Stimulated activated effector memory CD8-positive, alpha-beta T cell treated with anti-CD3 and anti-CD28 coated beads, Interleukin-12 subunit alpha, Interleukin-12 subunit beta, amount 100 ng/mL, for 72 hours (primary cell): ENCODE measurements at regions not wholly inside any gene's neighbourhood (a gene's known extent, or its start where the extent isn't known, plus 50 kb on each side); places are given as distances from the start of the nearest gene placed in this dataset.
A peak's percentile ranks its signal among the peaks of the same experiment; 100 is the strongest.

Experiments
- ATAC-seq: fragments of 150-1000 bp; cut with Tn5 transposase; 2 replicates; pipeline ENCODE4 v1.10.0; 2021
- DNase-seq, 2 donors: peaks; one replicate each; pipeline ENCODE4 v3.0.0; 2021 to 2022; ENCODE audit warnings: low spot score in 2 of 2
- H3K27ac Mint-ChIP-seq: one replicate; pipeline ENCODE4 v1.8.0; 2022; ENCODE audit warnings: mild to moderate bottlenecking, mixed read lengths
- H3K36me3 Mint-ChIP-seq: one replicate; pipeline ENCODE4 v1.8.0; 2022; ENCODE audit warnings: mild to moderate bottlenecking, mixed read lengths
- H3K4me1 Mint-ChIP-seq: one replicate; pipeline ENCODE4 v1.8.0; 2022; ENCODE audit warnings: mixed read lengths
- H3K4me3 Mint-ChIP-seq: one replicate; pipeline ENCODE4 v1.8.0; 2022; ENCODE audit warnings: mild to moderate bottlenecking, mixed read lengths
- H3K9me3 Mint-ChIP-seq: one replicate; pipeline ENCODE4 v1.8.0; 2022; ENCODE audit warnings: mixed read lengths

DNA sequence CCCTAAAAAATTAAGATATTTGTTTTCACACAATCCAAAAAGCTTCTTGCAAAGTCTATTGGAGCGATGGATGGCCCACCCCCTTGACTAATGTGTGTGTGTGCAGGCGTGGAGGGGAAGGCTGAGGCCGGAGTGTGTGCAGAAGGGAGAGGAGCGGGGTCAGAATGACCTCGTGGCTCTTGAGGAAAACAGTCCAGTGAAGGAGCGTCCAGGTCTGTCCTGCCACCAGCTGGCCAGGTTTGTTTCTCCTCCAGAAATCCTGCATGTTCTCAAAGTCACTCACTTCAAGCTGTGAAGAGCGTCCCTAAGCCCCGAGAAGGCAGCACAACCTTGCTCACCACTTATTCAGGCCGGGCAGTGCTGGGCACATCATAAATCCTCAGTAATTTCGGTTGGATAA is 69.5 kb upstream of the SSX2IP start:
- no peaks in the 10 kb centered on the region for H3K36me3 Mint-ChIP-seq
- no peak overlapping the region for H3K4me3 Mint-ChIP-seq
- H3K27ac Mint-ChIP-seq: no peak overlapping the region
- H3K4me1 Mint-ChIP-seq: peaks cover 6% of the 10 kb centered on the region
- ATAC-seq (no peak), DNase-seq (no peak)
- H3K9me3 Mint-ChIP-seq: no peaks in the 10 kb centered on the region

- Mint-ChIP-seq H3K36me3 (no peaks in the 10 kb centered on the region), H3K4me3 (peak overlapping the region; percentile 16), H3K4me1 (peaks cover 6% of the 10 kb centered on the region), H3K9me3 (no peaks in the 10 kb centered on the region), H3K27ac (no peak overlapping the region)
- no peak for DNase-seq
- ATAC-seq: peak; percentile 34
Measured at GRCh38 chr1:84758968-84759491, 68.8 kb upstream of the SSX2IP start.

- ATAC-seq: no peak
- no peak overlapping the region for H3K27ac Mint-ChIP-seq
- no peak overlapping the region for H3K4me3 Mint-ChIP-seq
- H3K4me1 Mint-ChIP-seq: peaks cover 6% of the 10 kb centered on the region
- DNase-seq: no peak
- H3K9me3 Mint-ChIP-seq: no peaks in the 10 kb centered on the region
- no peaks in the 10 kb centered on the region for H3K36me3 Mint-ChIP-seq
Measured at GRCh38 chr1:84758476-84758875, 68.2 kb upstream of the SSX2IP start.

- ATAC-seq (no peak), DNase-seq (no peak)
- no peak overlapping the region for H3K27ac Mint-ChIP-seq
- H3K9me3 Mint-ChIP-seq: no peaks in the 10 kb centered on the region
- H3K4me3 Mint-ChIP-seq: no peak overlapping the region
- peaks cover 6% of the 10 kb centered on the region for H3K4me1 Mint-ChIP-seq
- H3K36me3 Mint-ChIP-seq: no peaks in the 10 kb centered on the region
Measured at GRCh38 chr1:84757301-84757700, 67.0 kb upstream of the SSX2IP start.

GRCh38 chr1:84756455-84757082 is 66.3 kb upstream of the SSX2IP start:
- H3K36me3 Mint-ChIP-seq: no peaks in the 10 kb centered on the region
- no peak overlapping the region for H3K27ac Mint-ChIP-seq
- peaks cover 6% of the 10 kb centered on the region for H3K4me1 Mint-ChIP-seq
- H3K9me3 Mint-ChIP-seq: no peaks in the 10 kb centered on the region
- no peak for DNase-seq
- no peak overlapping the region for H3K4me3 Mint-ChIP-seq
- ATAC-seq: no peak

DNA sequence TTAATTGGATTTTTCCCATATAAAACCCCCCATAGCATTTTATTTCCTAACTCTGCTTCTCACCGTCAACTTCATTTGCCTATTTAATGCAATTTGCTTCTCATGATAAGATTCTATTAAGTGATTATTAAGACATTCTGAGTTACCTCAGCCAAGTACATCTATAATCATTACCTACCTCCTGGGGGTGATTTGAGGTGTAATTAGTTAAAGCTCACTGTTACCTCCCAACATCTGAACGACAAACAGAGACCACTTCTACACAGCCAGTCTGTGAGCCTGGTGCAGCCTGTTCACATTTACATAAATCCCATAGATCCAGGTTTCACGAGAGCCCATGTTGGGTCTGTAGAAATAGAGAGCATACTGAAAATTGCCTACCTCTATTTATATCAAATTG is 65.7 kb upstream of the SSX2IP start:
- H3K4me1 Mint-ChIP-seq: peaks cover 6% of the 10 kb centered on the region
- ATAC-seq (no peak), DNase-seq (no peak)
- no peaks in the 10 kb centered on the region for H3K36me3 Mint-ChIP-seq
- no peak overlapping the region for H3K27ac Mint-ChIP-seq
- no peaks in the 10 kb centered on the region for H3K9me3 Mint-ChIP-seq
- H3K4me3 Mint-ChIP-seq: no peak overlapping the region

DNA sequence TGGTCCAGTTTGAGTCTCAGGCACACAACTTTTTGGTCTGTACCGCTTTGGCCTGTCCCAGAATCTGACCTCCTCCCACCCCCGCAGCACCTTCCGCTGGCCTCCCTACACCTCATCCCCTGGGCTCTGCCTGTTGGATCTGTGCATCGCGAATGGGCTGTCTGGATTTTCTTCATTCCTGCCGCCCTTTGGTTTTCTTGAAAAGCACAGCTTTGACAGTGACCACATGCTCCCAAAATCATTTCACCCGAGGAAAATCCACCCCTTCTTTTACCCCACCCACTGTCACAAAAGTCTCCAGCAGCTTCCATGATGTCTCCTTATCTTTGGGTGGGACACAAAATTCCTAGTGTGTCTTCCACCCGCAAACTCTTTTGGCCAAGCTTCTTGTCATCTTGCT is 65.0 kb upstream of the SSX2IP start:
- H3K36me3 Mint-ChIP-seq: no peaks in the 10 kb centered on the region
- no peaks in the 10 kb centered on the region for H3K9me3 Mint-ChIP-seq
- ATAC-seq (no peak), DNase-seq (no peak)
- no peak overlapping the region for H3K27ac Mint-ChIP-seq
- peaks cover 6% of the 10 kb centered on the region for H3K4me1 Mint-ChIP-seq
- no peak overlapping the region for H3K4me3 Mint-ChIP-seq

DNA sequence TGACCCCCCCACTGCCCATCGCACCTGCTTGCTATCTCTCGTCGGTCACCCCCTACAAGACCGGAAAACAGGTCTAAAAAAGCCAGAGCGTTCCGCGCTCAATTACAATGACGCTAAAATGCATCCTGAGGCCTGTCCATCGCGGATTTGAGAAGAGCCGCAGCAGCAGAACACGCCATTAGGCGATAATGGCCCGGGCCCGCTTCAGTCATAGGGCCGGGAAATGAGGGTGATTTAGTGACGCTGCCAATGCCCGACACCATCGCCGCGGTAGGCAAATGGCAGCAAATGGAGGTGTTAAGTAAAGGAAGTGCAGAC is 64.1 kb upstream of the SSX2IP start:
- no peaks in the 10 kb centered on the region for H3K36me3 Mint-ChIP-seq
- no peak for ATAC-seq
- no peak overlapping the region for H3K27ac Mint-ChIP-seq
- peaks cover 11% of the 10 kb centered on the region for H3K4me1 Mint-ChIP-seq
- no peaks in the 10 kb centered on the region for H3K9me3 Mint-ChIP-seq
- DNase-seq: no peak
- no peak overlapping the region for H3K4me3 Mint-ChIP-seq

DNA sequence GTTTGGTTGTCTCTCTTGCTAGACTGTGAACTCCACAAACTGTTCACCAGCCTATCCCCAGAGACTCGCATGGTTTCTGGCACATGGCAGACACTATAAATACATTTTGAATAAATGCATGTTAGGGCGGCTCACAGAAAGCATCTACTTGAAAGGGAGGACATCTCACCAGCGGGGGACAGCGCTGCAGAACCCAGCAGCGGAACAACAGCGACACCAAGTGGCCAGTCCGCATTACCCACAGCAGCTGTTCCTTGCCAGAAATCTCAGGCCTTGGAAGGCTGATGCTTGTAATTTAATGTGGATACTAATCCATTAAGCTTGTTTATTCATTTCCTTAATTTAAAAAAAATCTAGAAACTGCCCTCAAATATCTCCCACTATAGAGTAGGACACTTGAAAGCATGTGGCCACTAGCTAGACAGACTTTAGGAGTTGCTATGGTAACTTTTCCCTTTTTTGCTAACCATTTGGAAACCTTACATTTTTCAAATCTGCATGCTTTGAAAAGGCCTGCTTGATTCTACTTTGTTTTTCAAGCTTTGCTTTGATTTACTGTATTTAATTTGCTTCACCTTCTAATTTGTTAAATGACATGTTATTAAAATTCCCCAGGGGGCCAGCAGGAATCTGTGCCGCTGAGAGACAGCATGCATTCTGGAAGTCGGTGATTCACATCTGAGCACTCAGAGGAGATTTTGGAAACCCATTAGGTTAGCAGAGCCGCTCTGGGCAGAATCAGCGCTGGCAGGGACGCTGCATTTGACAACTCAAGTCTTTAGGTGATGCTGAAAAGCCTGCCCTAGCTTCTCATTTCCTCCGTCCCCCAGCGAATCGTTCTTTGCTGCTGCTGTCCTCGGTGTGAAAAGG is 63.5 kb upstream of the SSX2IP start:
- peak; percentile 79 for ATAC-seq
- H3K4me1 Mint-ChIP-seq: peaks cover 11% of the 10 kb centered on the region
- no peak overlapping the region for H3K4me3 Mint-ChIP-seq
- H3K9me3 Mint-ChIP-seq: no peaks in the 10 kb centered on the region
- DNase-seq: peak; percentile 56 to 79
- H3K36me3 Mint-ChIP-seq: no peaks in the 10 kb centered on the region
- no peak overlapping the region for H3K27ac Mint-ChIP-seq

DNA sequence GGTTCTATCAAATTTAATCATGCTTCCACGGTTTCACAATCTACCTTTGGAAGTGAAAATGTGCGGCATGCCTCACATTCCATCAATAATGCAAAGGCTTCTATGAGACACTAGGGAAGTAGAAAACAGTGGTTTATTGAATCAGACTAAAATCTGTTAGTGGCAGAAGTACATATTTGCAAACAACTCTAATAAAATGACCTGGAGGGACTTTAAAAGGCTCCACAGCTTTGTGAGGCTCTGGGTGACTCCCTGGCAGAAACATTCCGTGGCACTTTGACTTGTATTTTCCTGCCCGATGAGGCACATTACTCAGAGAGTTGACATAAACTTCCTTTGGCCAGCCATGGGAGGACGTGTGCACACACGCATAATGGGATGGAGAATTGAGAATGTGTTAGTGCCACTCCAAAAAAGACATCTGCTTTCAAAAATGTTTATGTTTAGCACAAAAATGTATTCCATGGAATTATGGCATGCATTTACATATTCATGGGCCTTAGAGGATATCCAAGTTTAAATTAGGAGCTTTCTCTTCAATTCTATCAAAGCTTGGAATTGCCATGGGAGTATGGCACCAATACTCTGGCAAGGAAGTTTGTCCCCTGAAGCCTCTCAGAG is 60.0 kb upstream of the SSX2IP start:
- ATAC-seq (no peak), DNase-seq (no peak)
- H3K9me3 Mint-ChIP-seq: no peaks in the 10 kb centered on the region
- H3K4me1 Mint-ChIP-seq: peaks cover 12% of the 10 kb centered on the region
- no peak overlapping the region for H3K27ac Mint-ChIP-seq
- no peak overlapping the region for H3K4me3 Mint-ChIP-seq
- no peaks in the 10 kb centered on the region for H3K36me3 Mint-ChIP-seq

DNA sequence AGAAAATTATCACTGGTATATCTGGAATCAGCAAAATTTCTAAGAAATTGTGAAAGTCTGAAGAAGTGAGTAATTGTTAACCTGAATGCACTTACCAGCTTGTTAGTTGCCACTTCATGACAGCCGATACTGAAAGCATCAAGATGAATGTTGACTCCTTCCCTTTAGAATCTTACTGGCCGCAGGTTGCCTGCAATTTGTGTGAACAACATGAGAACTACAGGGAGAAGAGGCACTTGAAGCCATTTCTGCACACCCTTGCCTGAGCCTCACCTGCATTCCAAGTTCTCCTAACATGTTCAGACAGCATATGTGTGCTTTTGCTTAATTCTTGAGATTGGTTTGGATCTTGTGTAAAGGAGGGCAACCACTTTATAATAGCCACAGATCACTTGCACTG is 59.2 kb upstream of the SSX2IP start:
- Mint-ChIP-seq H3K4me3 (no peak overlapping the region), H3K36me3 (no peaks in the 10 kb centered on the region), H3K9me3 (no peaks in the 10 kb centered on the region), H3K4me1 (peaks cover 12% of the 10 kb centered on the region), H3K27ac (no peak overlapping the region)
- DNase-seq (no peak), ATAC-seq (peak; percentile 90)

GRCh38 chr1:84748364-84748763 is 58.1 kb upstream of the SSX2IP start:
- H3K36me3 Mint-ChIP-seq: no peaks in the 10 kb centered on the region
- H3K4me3 Mint-ChIP-seq: no peak overlapping the region
- ATAC-seq: no peak

GRCh38 chr1:84745857-84746256 is 55.6 kb upstream of the SSX2IP start:
- H3K4me3 Mint-ChIP-seq: no peak overlapping the region
- ATAC-seq: no peak
- H3K36me3 Mint-ChIP-seq: no peaks in the 10 kb centered on the region
- DNase-seq: no peak
- no peak overlapping the region for H3K27ac Mint-ChIP-seq
- H3K9me3 Mint-ChIP-seq: no peaks in the 10 kb centered on the region
- peaks cover 30% of the 10 kb centered on the region for H3K4me1 Mint-ChIP-seq

More at GRCh38 chr1:84748364-84748763, 58.1 kb upstream of the SSX2IP start:
- Mint-ChIP-seq H3K27ac (no peak overlapping the region), H3K4me1 (peaks cover 12% of the 10 kb centered on the region), H3K9me3 (no peaks in the 10 kb centered on the region)
- no peak for DNase-seq

DNA sequence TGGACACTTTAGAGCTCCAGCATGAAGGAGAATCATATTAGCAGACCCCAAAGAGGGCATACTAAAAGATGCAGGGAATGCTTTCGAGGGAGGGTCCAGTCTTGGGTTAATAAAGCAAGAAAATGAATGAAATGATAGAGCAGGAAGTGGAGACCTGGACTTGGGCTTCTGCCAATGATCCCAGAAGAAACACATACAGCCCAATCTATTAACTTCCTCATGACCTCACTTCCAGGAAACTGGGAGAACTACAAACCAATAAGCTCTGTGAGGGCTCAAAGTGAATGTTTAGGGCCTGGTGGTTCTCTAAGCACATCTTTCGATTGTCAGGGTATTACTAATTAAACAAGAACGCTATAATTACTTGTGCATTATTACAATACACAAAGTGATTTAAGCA is 53.6 kb upstream of the SSX2IP start:
- Mint-ChIP-seq H3K4me3 (no peak overlapping the region), H3K9me3 (no peaks in the 10 kb centered on the region), H3K27ac (no peak overlapping the region), H3K4me1 (peaks cover 21% of the 10 kb centered on the region), H3K36me3 (no peaks in the 10 kb centered on the region)
- ATAC-seq (no peak), DNase-seq (no peak)

DNA sequence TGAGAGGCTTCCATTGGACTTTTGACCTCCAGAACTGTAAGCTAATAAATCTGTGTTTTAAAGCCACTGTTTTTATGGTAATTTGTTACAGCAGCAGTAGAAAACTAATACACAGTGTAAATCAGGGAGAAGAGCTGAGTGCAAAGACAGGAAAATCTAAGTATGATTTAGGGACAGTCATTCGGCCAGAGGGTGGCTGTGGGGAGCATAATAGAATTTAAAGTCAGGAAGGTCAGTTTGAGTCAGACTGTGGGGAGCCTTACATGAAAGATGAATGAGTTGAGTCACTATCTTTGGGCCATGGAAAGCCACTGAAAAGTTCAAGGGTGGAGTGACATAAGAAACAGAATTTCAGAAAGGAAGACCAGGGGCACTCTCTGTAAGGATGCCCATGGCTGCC is 52.4 kb upstream of the SSX2IP start:
- Mint-ChIP-seq H3K9me3 (no peaks in the 10 kb centered on the region), H3K4me1 (peaks cover 18% of the 10 kb centered on the region), H3K4me3 (no peak overlapping the region), H3K36me3 (no peaks in the 10 kb centered on the region), H3K27ac (no peak overlapping the region)
- ATAC-seq (peak; percentile 96), DNase-seq (peak in 1 of 2 donors; percentile 56)
